Testis (tissue), 2 donors: ENCODE measurements at regions not wholly inside any gene's neighbourhood (a gene's known extent, or its start where the extent isn't known, plus 50 kb on each side); places are given as distances from the start of the nearest gene placed in this dataset.

Experiments
- CTCF ChIP-seq, 3 experiments: fragments of 450-650 bp in 2 of 3; fragments of 200-600 bp in 1 of 3; sonication (generic) in 1 of 3; IDR thresholded peaks; one replicate each; pipeline ENCODE4 v1.5.1; 2016 to 2019; ENCODE audit warnings: antibody characterized with exemption in 3 of 3, mild to moderate bottlenecking in 2 of 3, moderate library complexity in 1 of 3
- POLR2A ChIP-seq: fragments of 450-650 bp; IDR thresholded peaks from one replicate; pipeline ENCODE4 v1.6.1; 2017; ENCODE audit warnings: antibody characterized with exemption, mild to moderate bottlenecking, moderate library complexity

GRCh38 chr11:128300785-128301184, 286.6 kb downstream of the ETS1 start:
- TF ChIP-seq POLR2A (no peak), CTCF (IDR thresholded peaks at IDR 0.05) (no peak)
